Lower lobe of right lung (tissue), 2 donors: ENCODE measurements at regions not wholly inside any gene's neighbourhood (a gene's known extent, or its start where the extent isn't known, plus 50 kb on each side); places are given as distances from the start of the nearest gene placed in this dataset.

ENCODE experiments used
- ATAC-seq, 2 donors: fragments of 200-7000 bp; cut with Tn5 transposase; one replicate each; pipeline ENCODE4 v1.9.1; 2020 to 2022; ENCODE audit warnings: mild to moderate bottlenecking in 2 of 2, moderate library complexity in 2 of 2
- DNase-seq: peaks from one replicate; pipeline ENCODE4 v3.0.0-alpha.2; 2020
- H3K27ac ChIP-seq: fragments of 200-600 bp; one replicate; pipeline ENCODE4 v1.8.0; 2022
- H3K27me3 ChIP-seq: fragments of 200-600 bp; one replicate; pipeline ENCODE4 v1.8.0; 2022; ENCODE audit warnings: low read depth
- H3K36me3 ChIP-seq: fragments of 200-600 bp; one replicate; pipeline ENCODE4 v1.8.0; 2022; ENCODE audit warnings: mild to moderate bottlenecking
- H3K4me1 ChIP-seq: fragments of 200-600 bp; one replicate; pipeline ENCODE4 v1.8.0; 2022
- H3K4me3 ChIP-seq: fragments of 200-600 bp; one replicate; pipeline ENCODE4 v1.8.0; 2022; ENCODE audit warnings: mild to moderate bottlenecking
- H3K9me3 ChIP-seq: fragments of 200-600 bp; one replicate; pipeline ENCODE4 v1.8.0; 2022
- intact Hi-C: fragments of 100-400 bp; cut with DNase I; formaldehyde crosslinking; loops from one replicate; pipeline ENCODE4 v1.11.0; 2022
- TF ChIP-seq, protein P1 (sequence below): fragments of 200-600 bp; IDR thresholded peaks from one replicate; pipeline ENCODE4 v1.8.0; 2022; ENCODE audit warnings: antibody characterized with exemption, mild to moderate bottlenecking
- donor health status: DM: no; HTN: yes; CAD: no; lungs with severe emphysema.

GRCh38 chr2:43040084-43040854, 186.1 kb downstream of the ZFP36L2 start:
- ATAC-seq (no peak), DNase-seq (no peak)
- TF ChIP-seq, protein P1, sequence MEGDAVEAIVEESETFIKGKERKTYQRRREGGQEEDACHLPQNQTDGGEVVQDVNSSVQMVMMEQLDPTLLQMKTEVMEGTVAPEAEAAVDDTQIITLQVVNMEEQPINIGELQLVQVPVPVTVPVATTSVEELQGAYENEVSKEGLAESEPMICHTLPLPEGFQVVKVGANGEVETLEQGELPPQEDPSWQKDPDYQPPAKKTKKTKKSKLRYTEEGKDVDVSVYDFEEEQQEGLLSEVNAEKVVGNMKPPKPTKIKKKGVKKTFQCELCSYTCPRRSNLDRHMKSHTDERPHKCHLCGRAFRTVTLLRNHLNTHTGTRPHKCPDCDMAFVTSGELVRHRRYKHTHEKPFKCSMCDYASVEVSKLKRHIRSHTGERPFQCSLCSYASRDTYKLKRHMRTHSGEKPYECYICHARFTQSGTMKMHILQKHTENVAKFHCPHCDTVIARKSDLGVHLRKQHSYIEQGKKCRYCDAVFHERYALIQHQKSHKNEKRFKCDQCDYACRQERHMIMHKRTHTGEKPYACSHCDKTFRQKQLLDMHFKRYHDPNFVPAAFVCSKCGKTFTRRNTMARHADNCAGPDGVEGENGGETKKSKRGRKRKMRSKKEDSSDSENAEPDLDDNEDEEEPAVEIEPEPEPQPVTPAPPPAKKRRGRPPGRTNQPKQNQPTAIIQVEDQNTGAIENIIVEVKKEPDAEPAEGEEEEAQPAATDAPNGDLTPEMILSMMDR = no peak
- peaks cover 6% of the 10 kb centered on the region for H3K4me1 ChIP-seq
- no peak overlapping the region for H3K4me3 ChIP-seq
- H3K36me3 ChIP-seq = no peaks in the 10 kb centered on the region
- H3K27me3 ChIP-seq = no peaks in the 10 kb centered on the region
- no peak overlapping the region for H3K27ac ChIP-seq
- H3K9me3 ChIP-seq = no peaks in the 10 kb centered on the region
- intact Hi-C loops = no loop called here

DNA sequence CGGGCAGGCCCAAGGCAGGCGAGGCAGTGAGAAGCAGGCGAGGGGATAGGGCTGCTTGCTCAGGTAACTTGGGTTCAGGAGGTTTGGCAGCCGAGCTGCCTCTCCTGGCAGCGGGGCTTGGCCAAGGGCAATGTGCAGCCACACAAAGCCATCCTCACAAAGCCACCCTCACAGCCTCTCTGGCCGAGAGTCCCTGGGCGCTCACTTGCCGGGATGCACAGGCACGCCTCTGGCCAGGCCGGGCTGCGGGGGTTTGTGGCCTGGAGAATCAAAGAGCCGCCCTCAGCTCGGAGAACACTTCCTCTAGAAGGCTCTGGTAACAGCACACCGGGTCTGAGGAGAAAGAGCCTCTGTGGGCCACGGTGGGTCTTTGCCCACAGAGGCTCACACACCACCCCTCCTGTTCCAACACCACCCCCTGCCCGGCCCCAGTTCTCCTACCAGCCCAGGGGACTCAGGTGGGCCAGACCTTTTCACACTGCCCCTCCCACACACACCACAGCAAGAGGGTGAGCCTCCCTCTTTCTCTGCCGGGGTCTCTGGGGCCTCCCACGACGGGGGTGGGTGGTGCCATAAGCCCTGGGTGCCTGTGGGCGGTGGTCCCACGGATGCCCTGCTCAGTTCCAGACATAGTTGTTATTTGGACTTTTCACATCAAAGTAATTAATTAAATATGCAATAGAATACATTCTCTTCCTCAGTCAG, 186.9 kb downstream of the ZFP36L2 start:
- intact Hi-C loops = no loop called here
- DNase-seq = no peak

GRCh38 chr2:43038696-43039094, 187.7 kb downstream of the ZFP36L2 start:
- no peaks in the 10 kb centered on the region for H3K9me3 ChIP-seq
- ATAC-seq = no peak
- TF ChIP-seq, protein P1 = no peak
- H3K4me3 ChIP-seq = no peak overlapping the region
- no peaks in the 10 kb centered on the region for H3K27me3 ChIP-seq
- intact Hi-C loops = no loop called here
- H3K36me3 ChIP-seq = no peaks in the 10 kb centered on the region
- no peak overlapping the region for H3K27ac ChIP-seq
- peaks cover 6% of the 10 kb centered on the region for H3K4me1 ChIP-seq
- no peak for DNase-seq

More for the DNA sequence above, 186.9 kb downstream of the ZFP36L2 start:
- TF ChIP-seq, protein P1 = no peak
- Histone ChIP-seq H3K4me1 (peaks cover 6% of the 10 kb centered on the region), H3K4me3 (no peak overlapping the region), H3K27me3 (no peaks in the 10 kb centered on the region), H3K27ac (no peak overlapping the region), H3K36me3 (no peaks in the 10 kb centered on the region), H3K9me3 (no peaks in the 10 kb centered on the region)
- no peak for ATAC-seq

- no peaks in the 10 kb centered on the region for H3K27me3 ChIP-seq
- H3K27ac ChIP-seq = no peak overlapping the region
- DNase-seq = no peak
- no peak for ATAC-seq
- TF ChIP-seq, protein P1 = no peak
- no peak overlapping the region for H3K4me3 ChIP-seq
- H3K4me1 ChIP-seq = peaks cover 6% of the 10 kb centered on the region
- no peaks in the 10 kb centered on the region for H3K9me3 ChIP-seq
- no peaks in the 10 kb centered on the region for H3K36me3 ChIP-seq
- intact Hi-C loops = no loop called here
Observed at GRCh38 chr2:43038034-43038695, 188.2 kb downstream of the ZFP36L2 start.

DNA sequence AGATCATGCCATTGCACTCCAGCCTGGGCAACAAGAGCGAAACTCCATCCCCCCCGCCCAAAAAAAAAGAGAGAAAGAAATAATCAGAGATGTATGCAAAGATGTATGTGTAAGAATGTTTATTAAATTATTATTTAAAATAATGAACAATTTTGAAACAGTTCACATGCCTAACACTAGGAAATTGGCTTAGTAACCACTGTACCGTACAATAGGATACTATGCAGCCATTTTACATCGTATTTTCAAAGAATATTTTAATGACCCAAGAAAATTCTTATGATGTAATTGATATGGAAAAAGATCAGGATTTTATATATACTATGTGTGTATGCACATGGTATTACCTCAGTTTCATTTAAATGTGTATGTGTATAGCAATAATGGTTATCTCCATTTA, 190.5 kb downstream of the ZFP36L2 start:
- no peaks in the 10 kb centered on the region for H3K9me3 ChIP-seq
- H3K27ac ChIP-seq = no peak overlapping the region
- H3K4me1 ChIP-seq = peaks cover 24% of the 10 kb centered on the region
- no peak for ATAC-seq
- intact Hi-C loops = no loop called here
- H3K4me3 ChIP-seq = no peak overlapping the region
- no peaks in the 10 kb centered on the region for H3K36me3 ChIP-seq
- DNase-seq = no peak
- no peaks in the 10 kb centered on the region for H3K27me3 ChIP-seq
- TF ChIP-seq, protein P1 = no peak
